GM21423 (cell line): ENCODE measurements at regions not wholly inside any gene's neighbourhood (a gene's known extent, or its start where the extent isn't known, plus 50 kb on each side); places are given as distances from the start of the nearest gene placed in this dataset.

Experiments
- ATAC-seq: cut with Tn5 transposase; IDR thresholded peaks from one replicate; pipeline ENCODE4 v1.9.1; 2021; ENCODE audit warnings: mild to moderate bottlenecking, moderate library complexity; ENCODE audit not compliant: unreplicated experiment

DNA sequence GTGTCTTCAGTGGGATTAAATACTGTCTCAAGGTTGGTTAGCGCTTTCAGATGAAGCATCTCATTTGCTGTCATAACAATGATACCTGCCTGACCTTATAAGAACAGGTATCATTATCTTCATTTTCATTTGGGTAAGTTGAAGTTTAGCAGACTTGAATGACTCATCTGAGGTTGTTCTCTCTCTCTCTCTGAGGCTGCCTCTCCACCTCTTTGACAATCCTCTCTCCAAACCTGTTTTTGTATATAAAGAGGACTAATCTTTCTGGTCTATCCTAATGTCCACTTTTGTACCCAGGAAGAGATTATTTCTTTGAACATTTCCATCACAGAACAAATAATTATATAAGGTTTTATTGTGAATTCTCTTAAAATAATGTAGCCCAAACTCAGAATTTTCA, 291.4 kb downstream of the KLF6 start:
- no peak for ATAC-seq

DNA sequence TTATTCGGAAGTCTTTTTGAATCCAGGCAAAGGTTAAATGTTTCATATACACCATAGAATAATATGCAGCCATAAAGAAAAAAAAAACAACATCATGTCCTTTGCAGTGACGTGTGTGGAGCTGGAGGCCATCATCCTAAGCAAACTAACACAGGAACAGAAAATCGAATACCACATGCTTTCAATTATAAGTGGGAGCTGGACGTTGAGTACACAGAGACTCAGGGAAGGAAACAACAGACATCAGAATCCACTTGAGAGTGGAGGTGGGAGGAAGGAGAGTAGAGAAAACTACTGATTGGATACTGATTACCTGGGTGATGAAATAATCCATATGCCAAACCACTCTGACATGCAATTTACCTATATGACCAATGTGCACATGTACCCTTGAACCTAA, 293.4 kb downstream of the KLF6 start:
- ATAC-seq = no peak

DNA sequence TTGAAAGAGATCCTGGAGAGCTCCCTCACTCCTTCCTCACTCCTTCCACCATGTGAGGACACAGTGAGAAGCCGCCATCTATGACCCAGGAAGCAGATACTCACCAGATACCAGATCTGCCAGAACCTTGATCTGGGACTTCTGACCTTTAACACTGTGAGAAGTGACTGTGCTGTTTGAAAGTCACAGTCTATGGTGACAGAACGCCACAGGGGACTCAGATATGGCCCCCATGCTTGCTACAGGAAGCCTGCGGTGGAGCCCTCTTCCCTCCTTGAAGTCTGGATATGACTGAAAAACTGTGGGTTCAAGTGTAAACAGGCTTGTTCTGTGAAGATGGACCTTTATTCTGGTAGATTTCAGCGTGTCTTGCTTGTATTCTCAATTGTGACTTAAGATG, 297.8 kb downstream of the KLF6 start:
- ATAC-seq = no peak

DNA sequence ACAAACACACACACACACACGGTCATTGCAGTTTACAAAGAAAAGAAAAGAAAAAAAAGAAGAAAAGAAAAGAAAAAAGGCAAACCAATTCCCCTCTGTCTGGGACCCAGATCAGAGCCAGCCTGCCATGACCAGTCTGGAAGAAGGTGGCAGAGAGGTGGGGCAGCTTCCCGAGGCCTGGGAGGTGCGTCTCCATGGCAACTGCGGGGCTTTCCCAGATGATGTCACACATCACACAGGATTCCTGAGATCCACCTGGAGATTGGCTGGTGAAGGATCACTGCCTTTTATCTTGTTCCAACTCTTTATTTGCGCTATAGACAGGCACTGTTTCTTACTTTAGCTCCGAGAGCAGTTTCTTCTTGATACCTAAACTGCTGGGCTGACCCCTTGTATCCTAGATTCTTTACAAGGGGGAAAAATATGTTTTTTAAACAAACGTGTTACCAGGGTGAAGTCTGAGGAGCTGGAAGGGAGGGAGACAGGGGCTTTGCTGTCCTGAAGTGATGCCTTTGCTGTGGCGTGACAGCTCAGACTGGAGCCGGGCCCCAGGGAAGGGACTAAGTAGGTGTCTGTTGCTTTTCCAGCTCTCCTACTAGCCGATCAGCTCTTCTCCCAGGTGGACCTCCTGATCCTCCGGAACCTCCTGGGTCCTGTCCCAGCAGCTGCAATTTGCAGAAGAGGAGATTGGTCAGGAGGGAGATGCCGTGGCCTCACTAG, 298.5 kb downstream of the KLF6 start:
- ATAC-seq = no peak

DNA sequence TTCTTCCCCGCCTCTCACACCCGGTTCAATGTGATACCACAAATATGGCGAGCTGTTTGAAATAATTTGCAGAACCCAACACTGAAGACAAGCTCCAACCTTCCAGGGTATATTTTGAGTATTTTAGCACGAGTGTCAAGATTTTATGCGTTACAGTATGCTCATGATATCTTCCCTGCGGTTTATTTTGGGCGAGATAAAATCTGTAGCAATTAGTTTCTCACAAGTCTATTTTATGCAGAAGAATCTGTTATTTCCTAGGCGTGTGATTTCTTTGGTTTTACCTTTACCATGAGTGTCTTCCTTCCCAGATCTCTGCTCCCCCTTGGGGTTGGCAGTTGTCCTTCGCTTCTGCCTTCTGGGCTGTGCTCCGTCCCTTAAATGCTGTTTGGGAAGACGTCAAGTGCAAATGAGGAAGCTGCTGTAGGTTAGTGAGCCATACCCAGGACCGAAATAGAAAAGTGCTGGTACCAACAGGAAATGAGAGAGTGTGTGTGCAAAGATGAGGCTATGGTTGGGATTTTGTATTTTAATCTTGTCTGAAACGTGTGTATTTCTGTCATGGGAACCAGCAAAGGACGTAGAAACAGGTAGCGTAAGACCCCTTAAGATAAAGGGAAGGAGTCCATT, 299.8 kb downstream of the KLF6 start:
- ATAC-seq = peak; percentile 41

DNA sequence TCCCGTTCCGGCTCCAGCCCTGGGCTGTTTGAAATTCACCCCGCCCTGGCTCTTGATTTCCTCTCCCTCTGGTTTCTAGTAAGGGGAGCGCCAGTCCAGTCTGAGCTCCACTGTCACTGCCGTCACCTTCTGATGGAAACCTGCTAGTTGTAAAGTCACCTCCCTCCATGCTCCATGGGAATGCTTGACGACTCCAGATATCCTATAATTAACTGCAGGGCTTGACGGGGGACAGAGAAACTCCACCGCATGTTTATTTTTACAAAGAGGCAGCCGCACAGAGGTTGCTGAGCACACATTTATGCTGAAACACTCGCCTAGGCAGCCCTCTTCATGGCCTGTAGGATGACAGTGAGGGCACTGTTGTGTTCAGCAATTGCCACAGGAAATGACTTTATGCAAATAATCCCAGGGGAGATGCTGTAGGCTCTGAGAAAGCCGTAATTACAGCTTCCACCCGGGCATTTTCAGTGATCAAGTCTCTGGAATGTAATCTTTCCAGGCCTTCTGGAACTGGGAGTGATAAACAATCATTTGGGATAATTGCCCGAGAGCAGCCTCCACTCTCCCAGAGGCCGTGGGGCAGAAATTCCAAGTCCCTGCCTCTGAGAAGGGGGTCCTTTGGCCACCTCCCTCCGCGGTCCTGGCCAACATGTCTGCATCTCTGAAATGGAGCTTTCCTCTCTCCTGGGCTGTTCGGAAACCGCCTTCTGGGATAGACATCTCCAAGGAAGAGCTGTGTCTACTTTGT, 300.5 kb downstream of the KLF6 start:
- peak; percentile 79 for ATAC-seq

DNA sequence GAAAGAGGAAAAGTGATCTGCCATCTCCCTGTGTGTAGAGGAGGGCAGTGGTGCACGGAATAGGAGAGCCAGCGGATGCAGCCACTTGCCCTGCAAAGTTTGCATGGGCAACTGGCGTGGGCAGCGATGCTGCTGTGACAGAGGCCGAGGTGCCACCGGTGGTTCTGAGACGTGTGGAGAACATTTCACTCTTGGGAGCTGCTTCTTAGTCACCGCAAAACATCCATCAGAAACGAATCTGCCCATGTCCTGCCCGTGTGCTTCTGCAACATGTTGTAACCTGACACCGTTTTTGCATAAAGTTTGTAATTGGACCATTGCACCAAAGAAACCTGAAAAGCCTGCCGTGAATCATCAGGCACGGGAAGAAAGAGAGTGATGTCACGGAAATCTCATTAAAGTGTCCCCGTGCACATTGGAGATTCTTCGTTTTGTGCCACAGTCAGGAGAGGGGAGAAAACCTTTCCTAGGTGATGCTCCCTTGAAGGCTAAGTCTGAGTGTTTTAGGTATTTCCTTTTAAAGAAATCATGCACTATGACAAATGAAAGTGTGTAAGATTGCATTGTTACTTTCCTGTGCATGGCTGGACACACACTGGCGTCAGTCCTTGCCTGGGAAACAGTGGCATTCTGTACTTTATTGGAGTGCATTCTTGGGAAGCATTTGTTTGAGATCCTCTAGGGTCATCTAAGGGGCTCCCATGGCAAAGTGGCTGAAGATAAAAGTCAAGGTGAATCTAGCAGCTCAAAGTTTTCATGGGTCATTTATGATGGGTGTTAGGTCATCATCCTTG, 302.6 kb downstream of the KLF6 start:
- ATAC-seq = no peak

DNA sequence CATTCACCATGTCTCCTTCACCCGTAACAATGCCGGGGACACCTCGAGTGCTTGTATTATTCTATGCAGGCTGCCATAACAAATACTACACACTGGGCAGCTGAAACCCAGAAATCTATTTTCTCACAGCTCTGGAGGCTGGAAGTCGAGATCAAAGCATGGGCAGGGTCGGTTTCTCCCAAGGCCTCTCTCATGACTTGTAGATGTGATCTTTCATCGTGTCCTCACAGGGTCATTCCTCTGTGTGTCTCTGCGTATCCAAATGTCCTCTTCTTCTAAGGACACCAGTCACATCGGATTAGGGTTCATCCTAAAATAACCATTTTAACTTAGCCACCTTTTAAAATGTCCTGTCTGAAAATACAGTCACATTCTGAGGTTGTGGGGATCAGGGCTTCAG, 303.5 kb downstream of the KLF6 start:
- no peak for ATAC-seq

DNA sequence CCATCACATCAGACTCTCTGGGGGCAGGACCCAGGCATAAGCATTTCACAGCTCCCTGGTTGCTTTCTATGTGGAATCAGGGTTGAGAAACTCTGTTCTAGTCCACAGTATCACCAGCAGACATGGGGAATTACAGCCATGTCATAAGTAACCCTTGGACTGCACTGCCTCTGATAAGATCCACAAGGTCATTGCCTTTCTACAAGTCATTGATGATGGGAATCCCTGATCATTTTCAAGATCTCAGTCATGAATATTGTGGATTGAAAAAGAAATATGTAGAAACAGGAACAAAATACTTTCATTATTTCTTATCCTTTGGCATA, 304.1 kb downstream of the KLF6 start:
- ATAC-seq = no peak

DNA sequence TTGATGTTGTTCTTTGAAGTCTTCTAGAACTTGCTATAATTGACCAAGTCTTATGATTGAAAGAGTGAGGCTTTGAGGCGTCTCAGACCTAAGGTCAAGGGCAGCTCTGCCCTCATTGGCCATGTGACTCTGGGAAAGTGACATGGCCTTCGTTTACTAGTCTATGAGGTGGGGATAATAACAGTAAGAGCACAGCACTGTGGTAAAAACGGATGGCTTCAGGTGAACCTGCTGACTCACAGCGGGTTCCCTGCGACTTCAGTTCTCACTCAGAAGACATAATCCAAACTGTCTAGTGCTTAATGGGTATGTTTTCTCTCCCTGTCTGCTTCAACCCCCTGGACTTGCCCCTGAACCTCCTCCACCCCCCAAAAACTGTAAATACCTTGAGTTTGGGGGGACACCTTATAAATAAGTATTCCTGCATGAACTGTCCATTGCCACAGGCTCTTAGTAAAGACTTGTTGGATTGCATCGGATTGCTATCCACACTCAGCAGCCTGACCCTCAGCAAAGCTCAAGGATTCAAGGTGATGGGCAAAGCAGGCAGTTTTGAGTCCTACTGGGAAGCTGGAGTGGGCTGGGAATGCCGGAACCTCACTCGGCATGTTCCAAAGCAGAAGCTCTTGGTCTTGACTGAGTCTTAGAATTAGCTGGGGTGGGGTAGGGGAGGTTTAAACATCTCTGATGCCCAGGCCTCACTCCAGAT, 304.6 kb downstream of the KLF6 start:
- ATAC-seq = no peak

DNA sequence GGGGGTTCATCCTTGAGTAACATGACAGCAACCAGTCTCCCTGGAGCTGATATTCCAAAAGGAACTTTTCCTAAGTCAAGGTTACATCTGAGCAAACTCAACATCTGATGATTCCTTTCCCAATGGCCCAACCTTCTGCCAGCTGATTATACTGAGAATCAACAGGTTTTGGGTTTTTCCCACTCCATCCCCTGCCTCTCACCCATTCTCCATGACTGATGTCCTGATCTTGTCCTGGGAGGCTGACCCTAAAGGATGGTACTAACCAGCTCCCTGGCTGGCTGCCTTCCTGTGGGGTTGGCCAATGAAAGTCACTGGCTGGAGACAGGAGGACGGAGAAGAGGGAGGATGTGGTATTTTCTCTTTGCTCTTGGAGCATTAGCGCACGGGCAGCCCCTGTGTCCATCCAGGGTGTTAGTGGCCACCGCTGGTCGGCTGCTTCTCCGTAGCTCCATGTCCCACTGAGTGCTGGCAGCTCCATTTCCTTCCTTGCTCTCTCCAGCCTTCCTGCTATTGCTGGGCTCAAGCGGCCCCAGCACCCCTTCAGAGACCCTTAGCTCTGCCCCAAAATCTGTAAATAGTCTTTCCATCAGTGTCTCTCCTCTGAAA, 306.2 kb upstream of the PITRM1 start:
- ATAC-seq = no peak

DNA sequence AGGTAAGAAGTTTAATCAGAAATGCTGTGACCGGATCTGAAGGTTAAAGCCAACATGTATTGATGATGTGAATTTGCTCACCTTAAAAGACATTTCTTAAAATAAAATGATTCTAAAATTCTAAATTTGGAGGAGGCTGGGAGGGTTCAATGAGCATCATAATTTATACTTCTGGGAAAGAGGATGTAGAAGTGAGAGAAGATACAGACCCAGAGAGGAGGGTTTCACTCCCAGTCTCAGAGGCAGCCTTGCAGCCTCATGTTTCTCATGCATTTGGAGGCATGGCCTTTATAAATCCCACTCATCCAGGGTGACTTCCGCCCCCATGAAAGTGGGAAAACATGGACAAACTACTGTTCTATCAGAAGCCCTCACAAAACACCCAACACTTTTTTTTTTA, 305.6 kb upstream of the PITRM1 start:
- ATAC-seq = peak; percentile 43

DNA sequence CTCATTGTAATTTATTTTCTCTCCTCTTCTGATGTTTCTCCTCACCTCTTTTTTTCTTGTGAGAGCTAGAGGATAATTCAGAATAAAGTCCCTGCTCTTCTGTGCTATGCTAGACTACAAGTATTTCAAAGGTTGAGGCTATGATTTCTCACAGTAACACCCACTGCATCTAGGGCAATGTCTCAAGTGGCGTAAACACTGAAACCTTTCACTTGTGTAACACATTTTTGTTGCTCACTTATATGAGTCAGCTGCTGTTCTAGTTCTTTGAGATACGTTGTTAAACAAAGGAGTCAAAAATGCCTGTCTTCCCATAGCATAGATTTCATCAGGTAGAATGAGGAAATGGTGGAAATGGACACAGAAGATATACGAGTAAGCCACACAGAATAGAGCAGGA, 305.1 kb upstream of the PITRM1 start:
- peak; percentile 34 for ATAC-seq

DNA sequence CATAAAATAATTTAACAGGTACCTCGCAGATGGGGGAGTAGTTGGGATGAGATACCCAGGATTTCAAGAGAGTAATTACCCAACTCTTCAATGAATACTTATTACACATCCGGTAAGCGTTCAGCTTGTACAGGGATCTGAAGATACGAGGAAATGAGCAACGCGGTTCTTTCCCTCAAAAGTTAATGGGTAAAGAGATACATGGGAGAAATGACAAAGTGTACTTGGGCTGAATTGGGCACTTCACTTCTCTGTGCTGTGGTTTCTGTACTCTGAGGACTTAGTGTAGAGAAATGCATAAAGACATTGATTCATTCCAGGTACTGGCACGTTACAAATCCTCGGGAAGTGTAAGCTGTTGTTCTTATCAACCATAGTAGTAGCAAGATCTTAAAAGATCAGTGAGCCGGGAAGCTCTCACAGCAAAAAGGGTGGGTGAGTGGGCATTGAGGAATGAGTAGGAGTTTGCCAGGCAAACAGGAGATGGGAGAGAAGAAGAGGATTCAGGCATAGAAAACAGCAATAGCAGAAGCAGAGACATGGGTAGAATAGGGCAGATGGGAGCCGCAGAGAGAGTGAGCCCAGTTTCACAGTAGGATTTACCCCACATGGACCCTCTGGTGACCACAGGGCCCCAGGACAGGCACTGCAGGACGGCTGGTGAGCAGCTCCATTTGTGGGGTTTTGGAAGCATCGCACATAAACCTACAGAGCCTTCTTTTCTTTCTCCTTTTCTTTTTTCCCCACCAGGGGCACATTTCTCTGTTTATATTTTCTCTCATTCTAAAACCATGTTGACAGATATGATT, 304.3 kb upstream of the PITRM1 start:
- no peak for ATAC-seq

DNA sequence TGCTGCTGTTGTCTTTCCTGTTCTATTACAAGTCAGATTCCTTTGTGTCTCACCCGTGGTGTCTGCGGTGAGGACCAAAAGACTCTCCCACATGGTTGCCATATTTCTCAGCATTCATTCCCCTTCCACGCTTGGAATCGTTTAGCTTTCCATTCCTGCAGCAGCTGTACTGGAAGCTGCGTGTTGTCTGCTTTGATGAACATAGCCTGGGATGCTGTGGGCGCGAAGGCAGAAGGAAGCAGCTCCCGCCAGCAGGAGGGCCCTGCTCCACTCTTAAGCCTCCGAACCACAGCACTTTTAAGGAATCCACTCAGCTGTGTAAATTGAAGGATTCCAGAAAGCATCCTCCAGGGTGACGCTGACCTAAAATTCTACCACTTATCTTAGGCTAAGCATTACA, 303.6 kb upstream of the PITRM1 start:
- ATAC-seq = no peak

DNA sequence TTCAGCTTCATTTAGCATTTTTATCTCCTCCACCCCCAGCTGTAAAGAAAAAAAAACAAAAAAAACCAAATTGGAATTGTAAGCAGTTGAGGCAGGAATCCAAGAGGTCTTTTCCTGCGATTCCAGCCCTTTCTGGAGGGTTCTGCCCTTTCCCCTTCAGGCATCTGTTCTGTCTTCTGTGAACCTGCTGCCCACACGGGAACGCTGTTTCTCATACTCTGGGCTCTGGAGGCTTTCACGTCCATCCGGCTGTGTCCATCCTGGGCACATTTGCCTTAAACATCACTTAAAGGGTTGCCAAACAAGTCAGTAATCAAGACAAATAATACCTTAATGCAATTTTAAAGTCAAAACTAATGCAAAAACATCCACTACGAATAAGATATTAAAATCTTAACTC, 302.8 kb upstream of the PITRM1 start:
- no peak for ATAC-seq

DNA sequence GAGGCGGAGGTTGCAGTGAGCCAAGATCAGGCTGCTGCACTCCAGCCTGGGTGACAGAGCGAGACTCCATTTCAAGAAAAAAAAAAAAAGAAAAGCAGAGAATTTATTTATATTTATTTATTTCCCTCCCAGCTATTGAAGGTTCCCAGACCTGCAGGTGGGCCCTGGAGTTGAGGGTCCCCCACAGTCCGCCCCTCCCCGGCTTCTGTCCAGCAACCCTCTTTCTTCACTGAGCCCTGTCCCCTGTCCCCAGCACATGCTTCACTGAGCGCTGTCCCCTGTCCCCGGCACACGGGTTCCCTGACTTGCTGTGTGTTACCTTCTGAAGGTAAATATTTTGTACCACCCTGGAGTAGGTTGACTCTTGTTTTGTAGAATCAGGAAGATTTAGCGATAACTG, 301.7 kb upstream of the PITRM1 start:
- no peak for ATAC-seq

DNA sequence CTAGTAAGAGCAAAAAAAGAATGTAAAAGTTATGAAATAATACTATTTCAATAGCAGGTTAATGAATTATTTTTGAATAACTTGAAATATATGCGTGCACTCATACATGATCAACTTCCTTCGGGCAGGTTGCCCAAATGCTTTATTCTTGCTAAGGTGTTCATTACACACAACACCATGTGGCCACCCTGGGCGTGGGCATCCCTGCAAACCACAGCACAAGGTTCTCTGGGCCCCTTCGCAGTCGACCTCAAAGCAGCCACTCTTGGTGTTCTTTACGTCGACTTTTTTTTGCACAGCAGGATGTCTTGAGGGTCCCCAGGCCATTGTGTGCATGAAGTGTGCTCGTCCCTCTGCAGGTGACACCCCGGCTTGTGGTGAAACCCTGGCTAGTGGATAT, 300.7 kb upstream of the PITRM1 start:
- ATAC-seq = no peak

DNA sequence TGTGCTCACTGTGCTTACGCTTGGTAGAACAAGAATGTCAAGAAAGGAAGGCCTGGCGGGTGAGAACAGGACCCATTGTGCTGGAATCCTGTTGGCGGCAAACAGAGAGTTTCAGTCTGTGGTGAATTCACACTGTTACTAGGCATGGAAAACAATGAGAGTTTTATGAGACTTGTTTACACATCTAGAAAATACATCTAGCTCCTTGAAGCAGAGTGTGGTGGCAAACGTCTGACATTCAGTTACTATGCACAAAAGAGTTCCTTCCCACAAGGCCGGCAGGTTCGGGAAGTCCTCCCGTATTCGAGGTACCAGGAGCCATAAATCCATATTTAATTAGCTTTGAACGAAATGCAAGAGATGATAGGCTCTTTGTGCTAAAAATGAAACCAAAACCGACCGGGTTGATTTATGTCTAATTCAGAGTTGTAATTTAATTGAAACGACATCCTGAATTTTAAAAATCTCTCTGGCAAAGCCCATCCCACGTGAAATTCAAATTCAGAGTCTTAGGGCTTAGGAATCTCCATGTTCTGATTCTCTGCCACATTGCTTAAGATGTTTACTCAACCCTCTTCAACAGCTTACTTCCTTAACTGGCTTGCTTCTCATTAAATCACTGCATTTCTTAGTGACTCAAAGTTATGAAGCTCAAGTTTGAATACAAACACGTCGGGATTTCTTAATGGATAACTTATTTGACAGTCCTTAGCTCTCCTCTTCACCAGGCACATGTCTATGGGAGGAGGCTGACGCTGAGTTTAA, 299.9 kb upstream of the PITRM1 start:
- ATAC-seq = no peak
